GM12892 (cell line): ENCODE measurements at regions not wholly inside any gene's neighbourhood (a gene's known extent, or its start where the extent isn't known, plus 50 kb on each side); places are given as distances from the start of the nearest gene placed in this dataset.

ENCODE experiments used
- POLR2A ChIP-seq: IDR thresholded peaks from 2 replicates; pipeline ENCODE4 v1.6.1; 2011; ENCODE audit warnings: low read depth, low read length, control low read depth
- TAF1 ChIP-seq: IDR thresholded peaks from 2 replicates; pipeline ENCODE4 v1.6.1; 2011; ENCODE audit warnings: low read depth, mild to moderate bottlenecking, control low read depth, low read length, borderline replicate concordance

DNA sequence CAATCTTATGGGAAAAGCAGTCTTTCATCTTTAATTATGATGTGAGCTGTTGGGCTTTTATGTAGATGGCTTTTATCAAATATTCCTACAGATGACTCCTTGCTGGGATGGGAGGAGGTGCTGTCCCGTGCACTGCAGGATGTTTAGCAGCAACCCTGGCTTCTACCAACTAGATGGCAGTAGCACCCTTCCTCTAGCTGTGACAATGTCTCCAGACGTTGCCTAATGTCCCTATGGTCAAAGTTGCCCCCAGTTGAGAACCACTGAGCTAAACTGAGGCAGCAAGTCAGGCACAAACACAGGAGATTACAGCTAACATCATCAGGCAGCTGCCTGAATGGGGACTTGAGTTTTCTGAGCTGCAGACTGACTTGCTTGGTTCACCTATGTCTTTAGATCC lies 401.9 kb upstream of the PDE4D start:
- TF ChIP-seq POLR2A (no peak), TAF1 (no peak)
